ENCODE measurements at regions not wholly inside any gene's neighbourhood (a gene's known extent, or its start where the extent isn't known, plus 50 kb on each side); places are given as distances from the start of the nearest gene placed in this dataset.

DNA sequence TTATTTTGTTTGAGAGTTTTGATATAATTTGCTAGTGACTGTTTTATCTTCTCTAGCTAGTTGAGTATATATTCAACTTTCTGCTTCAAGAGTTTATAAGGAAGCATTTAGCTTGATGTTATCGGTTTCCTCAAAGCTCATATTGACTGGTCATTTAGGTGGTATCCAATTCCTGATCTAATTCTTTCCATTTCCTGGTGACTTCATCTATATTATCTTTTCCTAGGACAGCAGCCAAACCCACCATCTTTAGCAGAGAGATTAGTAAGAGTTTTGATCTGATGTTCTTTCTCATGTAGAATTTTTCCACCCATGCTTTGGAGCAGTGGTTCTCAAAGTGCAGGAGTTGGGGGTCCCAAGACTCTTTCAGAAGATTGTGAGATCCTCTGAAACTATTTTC is 148.6 kb upstream of the STT3B start:
- Histone ChIP-seq H3K79me2 (no peaks in the 10 kb centered on the region), H2AFZ (no peak overlapping the region), H3K27ac (no peak overlapping the region), H3K36me3 (ENCODE audit: control insufficient read depth, insufficient read depth, low read length) (no peaks in the 10 kb centered on the region), H3K9ac (no peak overlapping the region), H3K4me1 (no peaks in the 10 kb centered on the region), H3K4me3 (ENCODE audit: low read depth, low read length) (no peak overlapping the region), H3K9me3 (ENCODE audit: control insufficient read depth, low read length) (no peaks in the 10 kb centered on the region), H3K4me2 (ENCODE audit: low read length) (no peak overlapping the region), H3K27me3 (ENCODE audit: control insufficient read depth, insufficient read depth, low read length) (no peaks in the 10 kb centered on the region)
- TF ChIP-seq, protein P1, sequence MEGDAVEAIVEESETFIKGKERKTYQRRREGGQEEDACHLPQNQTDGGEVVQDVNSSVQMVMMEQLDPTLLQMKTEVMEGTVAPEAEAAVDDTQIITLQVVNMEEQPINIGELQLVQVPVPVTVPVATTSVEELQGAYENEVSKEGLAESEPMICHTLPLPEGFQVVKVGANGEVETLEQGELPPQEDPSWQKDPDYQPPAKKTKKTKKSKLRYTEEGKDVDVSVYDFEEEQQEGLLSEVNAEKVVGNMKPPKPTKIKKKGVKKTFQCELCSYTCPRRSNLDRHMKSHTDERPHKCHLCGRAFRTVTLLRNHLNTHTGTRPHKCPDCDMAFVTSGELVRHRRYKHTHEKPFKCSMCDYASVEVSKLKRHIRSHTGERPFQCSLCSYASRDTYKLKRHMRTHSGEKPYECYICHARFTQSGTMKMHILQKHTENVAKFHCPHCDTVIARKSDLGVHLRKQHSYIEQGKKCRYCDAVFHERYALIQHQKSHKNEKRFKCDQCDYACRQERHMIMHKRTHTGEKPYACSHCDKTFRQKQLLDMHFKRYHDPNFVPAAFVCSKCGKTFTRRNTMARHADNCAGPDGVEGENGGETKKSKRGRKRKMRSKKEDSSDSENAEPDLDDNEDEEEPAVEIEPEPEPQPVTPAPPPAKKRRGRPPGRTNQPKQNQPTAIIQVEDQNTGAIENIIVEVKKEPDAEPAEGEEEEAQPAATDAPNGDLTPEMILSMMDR (IDR thresholded peaks at IDR 0.05): no peak

DNA sequence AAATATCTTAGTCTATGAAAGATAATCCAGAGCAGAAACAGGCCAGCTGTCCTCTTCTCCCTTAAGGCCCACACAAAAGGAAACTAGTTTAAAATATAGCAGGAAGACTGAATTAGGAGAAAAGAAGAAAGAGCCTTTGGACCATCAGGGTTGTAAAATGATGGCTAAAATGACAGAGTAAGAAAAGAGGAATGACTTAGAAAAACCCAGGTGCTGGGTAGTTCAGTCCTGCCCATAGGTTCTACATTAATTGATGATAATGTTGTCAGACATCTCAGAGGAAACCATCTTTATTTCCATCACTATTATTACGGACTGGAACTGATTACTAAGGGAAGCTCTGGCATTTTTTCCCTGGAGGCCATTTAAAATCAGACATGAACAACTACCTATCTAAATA is 142.8 kb upstream of the STT3B start:
- Histone ChIP-seq H3K9me3 (ENCODE audit: control insufficient read depth, low read length) (no peaks in the 10 kb centered on the region), H3K79me2 (no peaks in the 10 kb centered on the region), H2AFZ (no peak overlapping the region), H3K4me2 (ENCODE audit: low read length) (no peak overlapping the region), H3K27me3 (ENCODE audit: control insufficient read depth, insufficient read depth, low read length) (no peaks in the 10 kb centered on the region), H3K4me3 (ENCODE audit: low read depth, low read length) (no peak overlapping the region), H3K4me1 (no peaks in the 10 kb centered on the region), H3K9ac (no peak overlapping the region), H3K27ac (no peak overlapping the region), H3K36me3 (ENCODE audit: control insufficient read depth, insufficient read depth, low read length) (no peaks in the 10 kb centered on the region)
- TF ChIP-seq, protein P1 (IDR thresholded peaks at IDR 0.05): no peak

DNA sequence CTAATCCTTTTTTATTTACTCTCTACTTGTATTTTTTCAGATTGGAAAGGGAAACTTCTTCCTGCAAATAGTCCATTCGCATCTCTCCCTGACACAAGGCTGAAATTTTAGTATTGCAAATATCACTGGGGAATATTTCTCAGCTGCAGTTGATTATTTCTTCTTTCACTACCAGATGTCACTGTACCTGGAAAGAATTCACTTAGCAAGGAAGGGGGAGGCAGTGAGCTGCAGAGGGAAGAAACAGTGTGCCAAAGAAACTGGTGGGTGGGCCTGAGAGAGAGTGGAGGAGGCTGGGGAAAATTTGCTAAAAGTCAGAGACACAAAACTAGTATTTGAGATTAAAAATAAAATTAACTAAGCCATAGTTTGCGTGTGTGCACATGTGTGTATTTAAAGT is 142.3 kb upstream of the STT3B start:
- no peak overlapping the region for H3K4me3 ChIP-seq (ENCODE audit: low read depth, low read length)
- H3K4me2 ChIP-seq (ENCODE audit: low read length): no peak overlapping the region
- no peaks in the 10 kb centered on the region for H3K27me3 ChIP-seq (ENCODE audit: control insufficient read depth, insufficient read depth, low read length)
- H3K79me2 ChIP-seq: no peaks in the 10 kb centered on the region
- H3K9me3 ChIP-seq (ENCODE audit: control insufficient read depth, low read length): no peaks in the 10 kb centered on the region
- H3K4me1 ChIP-seq: no peaks in the 10 kb centered on the region
- TF ChIP-seq, protein P1 (IDR thresholded peaks at IDR 0.05): no peak
- no peak overlapping the region for H3K9ac ChIP-seq
- H3K27ac ChIP-seq: no peak overlapping the region
- H2AFZ ChIP-seq: no peak overlapping the region
- H3K36me3 ChIP-seq (ENCODE audit: control insufficient read depth, insufficient read depth, low read length): no peaks in the 10 kb centered on the region

DNA sequence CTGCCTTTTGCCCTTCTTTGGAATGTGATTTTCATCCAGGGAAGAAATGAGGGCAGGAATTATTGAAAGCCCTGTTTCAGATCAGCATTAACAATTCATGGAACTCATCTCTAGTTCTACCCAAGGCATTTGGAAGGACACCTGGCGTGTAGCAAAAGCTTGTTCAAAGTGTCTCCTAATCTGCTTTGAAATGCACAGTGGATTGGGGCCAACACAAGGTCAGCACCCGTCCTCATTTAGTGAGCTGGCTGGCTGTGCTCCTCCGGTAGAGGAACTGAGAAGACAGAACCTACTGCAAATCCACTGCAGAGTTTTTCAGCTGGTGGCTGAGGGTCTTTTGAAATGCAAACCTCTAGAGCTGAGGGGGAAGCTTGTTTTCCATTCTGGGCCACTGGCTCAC is 141.6 kb upstream of the STT3B start:
- TF ChIP-seq, protein P1 (IDR thresholded peaks at IDR 0.05): no peak
- no peaks in the 10 kb centered on the region for H3K79me2 ChIP-seq
- no peak overlapping the region for H3K9ac ChIP-seq
- H3K9me3 ChIP-seq (ENCODE audit: control insufficient read depth, low read length): no peaks in the 10 kb centered on the region
- no peak overlapping the region for H2AFZ ChIP-seq
- no peaks in the 10 kb centered on the region for H3K27me3 ChIP-seq (ENCODE audit: control insufficient read depth, insufficient read depth, low read length)
- H3K36me3 ChIP-seq (ENCODE audit: control insufficient read depth, insufficient read depth, low read length): no peaks in the 10 kb centered on the region
- no peaks in the 10 kb centered on the region for H3K4me1 ChIP-seq
- no peak overlapping the region for H3K4me2 ChIP-seq (ENCODE audit: low read length)
- H3K27ac ChIP-seq: no peak overlapping the region
- H3K4me3 ChIP-seq (ENCODE audit: low read depth, low read length): no peak overlapping the region

DNA sequence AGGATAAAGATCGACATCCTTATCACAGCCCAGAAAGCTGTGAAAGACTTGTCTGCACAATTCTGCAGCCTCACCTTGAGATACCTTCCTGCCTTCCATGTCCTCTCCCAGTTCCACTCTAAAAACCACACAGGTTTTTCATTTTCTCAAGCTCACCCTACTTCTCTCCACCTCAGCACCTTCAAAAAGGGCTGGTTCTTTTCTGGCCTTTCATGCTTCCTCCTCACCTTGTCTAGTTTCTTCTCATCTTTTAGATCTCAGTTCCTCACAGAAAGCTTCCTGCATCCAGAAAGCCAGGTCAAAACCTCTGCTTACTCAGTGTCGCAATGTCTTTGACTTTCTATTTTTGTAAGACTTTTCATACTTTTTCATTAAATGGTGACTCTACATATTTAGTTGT is 140.2 kb upstream of the STT3B start:
- H3K4me1 ChIP-seq: no peaks in the 10 kb centered on the region
- no peaks in the 10 kb centered on the region for H3K27me3 ChIP-seq (ENCODE audit: control insufficient read depth, insufficient read depth, low read length)
- no peak overlapping the region for H3K4me2 ChIP-seq (ENCODE audit: low read length)
- H3K79me2 ChIP-seq: no peaks in the 10 kb centered on the region
- H3K9me3 ChIP-seq (ENCODE audit: control insufficient read depth, low read length): no peaks in the 10 kb centered on the region
- no peak overlapping the region for H3K27ac ChIP-seq
- no peak overlapping the region for H2AFZ ChIP-seq
- no peak overlapping the region for H3K4me3 ChIP-seq (ENCODE audit: low read depth, low read length)
- no peak overlapping the region for H3K9ac ChIP-seq
- H3K36me3 ChIP-seq (ENCODE audit: control insufficient read depth, insufficient read depth, low read length): no peaks in the 10 kb centered on the region
- TF ChIP-seq, protein P1 (IDR thresholded peaks at IDR 0.05): no peak

Data from parathyroid adenoma (tissue), 2 donors.